ENCODE measurements at regions not wholly inside any gene's neighbourhood (a gene's known extent, or its start where the extent isn't known, plus 50 kb on each side); places are given as distances from the start of the nearest gene placed in this dataset.

- H3K27ac ChIP-seq: no peak overlapping the region
- H3K4me3 ChIP-seq: no peak overlapping the region
- DNase-seq (ENCODE audit: low spot score): no peak
- TF ChIP-seq CTCF (IDR thresholded peaks at IDR 0.05): no peak
These were observed 465.8 kb downstream of the NAF1 start for GRCh38 chr4:162700815-162701361.

- TF ChIP-seq CTCF (IDR thresholded peaks at IDR 0.05): no peak
These were observed 466.3 kb downstream of the NAF1 start for GRCh38 chr4:162700358-162700757.

DNA sequence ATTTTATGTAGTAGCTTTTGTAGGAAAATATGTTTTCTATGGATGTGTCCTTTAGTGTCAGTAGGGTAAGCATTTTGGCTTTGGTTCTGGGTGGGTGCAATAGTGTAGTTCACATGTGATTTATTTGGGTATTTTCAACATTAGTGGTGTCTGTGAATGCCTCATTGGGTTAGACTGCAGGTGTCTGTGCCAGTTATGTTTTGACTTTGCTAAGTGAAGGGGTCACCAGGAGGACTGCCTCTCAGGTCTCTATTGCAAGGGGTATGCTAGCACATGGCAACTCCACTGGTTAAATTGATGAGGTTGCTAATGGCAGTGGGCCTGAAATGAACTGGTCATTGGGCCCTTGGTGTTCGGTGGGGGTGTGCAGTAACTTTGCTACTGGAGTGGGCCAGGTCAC lies 467.1 kb downstream of the NAF1 start:
- Histone ChIP-seq H3K27ac (no peak overlapping the region), H3K4me3 (no peak overlapping the region)
- no peak for DNase-seq (ENCODE audit: low spot score)
- no peak for TF ChIP-seq CTCF (IDR thresholded peaks at IDR 0.05)

More at GRCh38 chr4:162700358-162700757, 466.3 kb downstream of the NAF1 start:
- Histone ChIP-seq H3K27ac (no peak overlapping the region), H3K4me3 (no peak overlapping the region)
- no peak for DNase-seq (ENCODE audit: low spot score)

DNA sequence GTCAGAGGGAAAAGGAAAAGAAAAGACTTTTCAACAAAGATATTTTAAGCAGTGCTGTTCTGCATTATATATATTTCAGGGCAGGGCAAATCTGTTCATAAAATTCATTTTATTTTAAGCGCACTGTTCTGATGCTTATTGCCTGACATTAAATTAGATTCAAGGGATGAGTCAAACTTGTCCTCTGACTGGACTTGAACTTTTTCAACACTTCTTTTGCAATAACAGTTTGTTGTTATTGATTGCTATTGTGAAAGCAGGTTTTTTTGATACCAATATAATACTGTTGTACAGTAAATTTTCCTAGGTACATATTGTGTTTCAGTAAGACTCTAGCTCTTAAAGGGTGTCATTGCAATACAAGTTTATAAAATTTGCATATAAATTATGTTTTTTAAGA lies 481.3 kb downstream of the NAF1 start:
- Histone ChIP-seq H3K4me3 (no peak overlapping the region), H3K27ac (no peak overlapping the region)
- no peak for TF ChIP-seq CTCF (IDR thresholded peaks at IDR 0.05)
- no peak for DNase-seq (ENCODE audit: low spot score)

- no peak overlapping the region for H3K27ac ChIP-seq
- DNase-seq (ENCODE audit: low spot score): no peak
- no peak overlapping the region for H3K4me3 ChIP-seq
- TF ChIP-seq CTCF (IDR thresholded peaks at IDR 0.05): no peak
These were observed 481.7 kb downstream of the NAF1 start for GRCh38 chr4:162684998-162685397.

DNA sequence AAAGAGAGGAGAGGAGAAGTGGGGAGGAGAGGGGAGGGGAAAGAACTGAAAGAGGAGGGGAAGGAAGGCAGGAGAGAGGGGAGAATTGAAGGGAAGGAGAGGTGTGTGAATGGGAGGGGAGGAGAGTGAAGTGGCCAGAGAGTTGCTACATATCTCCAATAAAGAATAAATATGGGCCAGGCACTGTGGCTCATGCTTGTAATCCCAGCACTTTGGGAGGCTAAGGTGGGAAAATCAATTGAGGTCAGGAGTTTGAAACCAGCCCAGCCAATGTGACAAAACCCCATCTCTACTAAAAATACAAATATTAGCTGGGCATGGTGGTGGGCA lies 482.4 kb downstream of the NAF1 start:
- TF ChIP-seq CTCF (IDR thresholded peaks at IDR 0.05): no peak
- Histone ChIP-seq H3K4me3 (no peak overlapping the region), H3K27ac (no peak overlapping the region)
- no peak for DNase-seq (ENCODE audit: low spot score)

- no peak for DNase-seq (ENCODE audit: low spot score)
- no peak for TF ChIP-seq CTCF (IDR thresholded peaks at IDR 0.05)
- H3K4me3 ChIP-seq: no peak overlapping the region
- H3K27ac ChIP-seq: no peak overlapping the region
These were observed 482.9 kb downstream of the NAF1 start for GRCh38 chr4:162683659-162684370.

Measured in coronary artery (tissue), 2 donors.